8988T (cell line): ENCODE measurements at regions not wholly inside any gene's neighbourhood (a gene's known extent, or its start where the extent isn't known, plus 50 kb on each side); places are given as distances from the start of the nearest gene placed in this dataset.

ENCODE experiments used
- DNase-seq: peaks from one replicate; pipeline ENCODE4 v3.0.0; 2011

- no peak for DNase-seq
These were observed 161.4 kb upstream of the KLF4 start for GRCh38 chr9:107650995-107651394.

GRCh38 chr9:107650321-107650720 lies 160.8 kb upstream of the KLF4 start:
- no peak for DNase-seq

- no peak for DNase-seq
These were observed 158.7 kb upstream of the KLF4 start for GRCh38 chr9:107648153-107648715.

- no peak for DNase-seq
These were observed 158.0 kb upstream of the KLF4 start for GRCh38 chr9:107647611-107648010.

GRCh38 chr9:107647141-107647540 lies 157.6 kb upstream of the KLF4 start:
- DNase-seq = no peak

- no peak for DNase-seq
These were observed 155.9 kb upstream of the KLF4 start for GRCh38 chr9:107645464-107645833.

- no peak for DNase-seq
These were observed 155.3 kb upstream of the KLF4 start for GRCh38 chr9:107644733-107645463.

GRCh38 chr9:107639426-107639825 lies 149.9 kb upstream of the KLF4 start:
- no peak for DNase-seq

- no peak for DNase-seq
These were observed 149.1 kb upstream of the KLF4 start for GRCh38 chr9:107638521-107639310.

GRCh38 chr9:107637421-107638420 lies 148.2 kb upstream of the KLF4 start:
- peak; percentile 86 for DNase-seq

- DNase-seq = no peak
These were observed 147.2 kb upstream of the KLF4 start for GRCh38 chr9:107636571-107637381.

GRCh38 chr9:107635803-107636174 lies 146.2 kb upstream of the KLF4 start:
- no peak for DNase-seq

- no peak for DNase-seq
These were observed 145.7 kb upstream of the KLF4 start for GRCh38 chr9:107635101-107635802.

- no peak for DNase-seq
These were observed 143.8 kb upstream of the KLF4 start for GRCh38 chr9:107633406-107633805.

GRCh38 chr9:107632661-107633060 lies 143.1 kb upstream of the KLF4 start:
- no peak for DNase-seq

GRCh38 chr9:107632216-107632615 lies 142.6 kb upstream of the KLF4 start:
- DNase-seq = no peak

GRCh38 chr9:107631788-107632187 lies 142.2 kb upstream of the KLF4 start:
- DNase-seq = no peak

GRCh38 chr9:107630156-107630555 lies 140.6 kb upstream of the KLF4 start:
- DNase-seq = no peak

- no peak for DNase-seq
These were observed 138.9 kb upstream of the KLF4 start for GRCh38 chr9:107628444-107628843.

GRCh38 chr9:107627781-107628180 lies 138.2 kb upstream of the KLF4 start:
- no peak for DNase-seq

GRCh38 chr9:107626118-107626517 lies 136.5 kb upstream of the KLF4 start:
- no peak for DNase-seq
